GM19351 (cell line): ENCODE measurements at regions not wholly inside any gene's neighbourhood (a gene's known extent, or its start where the extent isn't known, plus 50 kb on each side); places are given as distances from the start of the nearest gene placed in this dataset.
A peak's percentile ranks its signal among the peaks of the same experiment; 100 is the strongest.
"Not testable (repeated sequence)": the region's sequence is repeated elsewhere in the genome, so short reads cannot be mapped to it uniquely, and the experiment has no call there.

ENCODE experiments used
- ATAC-seq: cut with Tn5 transposase; IDR thresholded peaks from one replicate; pipeline ENCODE4 v1.9.1; 2021; ENCODE audit warnings: mild to moderate bottlenecking, moderate library complexity; ENCODE audit not compliant: unreplicated experiment

DNA sequence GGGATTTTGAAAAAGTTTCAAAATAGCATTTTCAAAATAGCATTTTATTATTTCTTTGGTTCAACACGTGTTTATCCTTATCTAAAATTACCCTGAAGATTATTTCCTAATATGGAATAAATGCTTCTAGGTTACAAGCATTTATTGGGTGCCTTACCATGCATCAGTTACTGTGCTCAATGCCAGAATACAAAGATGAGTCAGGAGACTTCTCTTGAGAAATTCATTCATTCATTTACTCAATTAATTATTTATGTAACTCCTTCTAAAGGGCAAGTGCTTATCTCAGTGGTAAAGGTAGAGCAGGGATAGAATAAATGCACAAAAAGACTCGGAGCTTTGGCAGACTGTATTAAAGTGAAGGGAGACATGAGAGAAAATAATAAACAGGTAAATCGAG lies 150.1 kb upstream of the PDE7B start:
- ATAC-seq = no peak

DNA sequence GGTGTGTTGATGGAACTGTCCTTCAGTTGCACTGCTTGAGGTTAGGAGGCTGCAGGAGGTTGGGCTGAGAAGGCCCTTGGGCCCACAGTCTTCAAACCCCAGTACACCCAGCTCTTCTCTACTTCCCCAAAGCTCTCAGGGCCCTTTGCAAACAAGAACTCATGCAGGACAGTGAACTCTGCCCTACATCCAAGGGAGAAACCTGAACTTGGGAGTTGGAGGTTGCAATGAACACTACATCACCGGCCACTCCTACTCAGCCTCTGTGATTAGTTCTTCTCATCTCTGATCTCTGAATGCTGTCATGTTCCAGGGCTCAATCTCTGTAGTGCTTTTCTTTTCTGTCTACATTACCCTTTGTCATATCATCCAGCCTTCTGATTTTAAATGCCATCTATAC lies 148.5 kb upstream of the PDE7B start:
- no peak for ATAC-seq

DNA sequence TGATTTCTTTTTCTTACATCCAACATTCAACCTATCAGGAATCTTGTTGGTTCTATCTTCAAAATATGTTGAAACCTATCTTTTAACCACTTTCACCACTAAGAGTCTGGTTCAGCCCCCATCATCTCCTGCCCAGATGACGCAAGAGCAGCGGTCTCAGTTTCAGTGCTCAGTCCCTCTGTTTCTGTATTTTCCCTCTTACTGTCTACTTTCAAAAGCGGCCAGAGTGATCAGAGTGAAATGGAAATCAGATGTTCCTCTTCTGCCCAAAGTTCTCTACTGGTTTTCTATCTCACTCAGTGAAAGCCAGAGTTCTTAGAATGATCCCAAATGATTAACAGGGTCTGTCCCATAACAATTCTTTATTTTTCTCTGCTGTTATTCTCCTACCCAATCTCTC lies 147.9 kb upstream of the PDE7B start:
- ATAC-seq = peak; percentile 95

DNA sequence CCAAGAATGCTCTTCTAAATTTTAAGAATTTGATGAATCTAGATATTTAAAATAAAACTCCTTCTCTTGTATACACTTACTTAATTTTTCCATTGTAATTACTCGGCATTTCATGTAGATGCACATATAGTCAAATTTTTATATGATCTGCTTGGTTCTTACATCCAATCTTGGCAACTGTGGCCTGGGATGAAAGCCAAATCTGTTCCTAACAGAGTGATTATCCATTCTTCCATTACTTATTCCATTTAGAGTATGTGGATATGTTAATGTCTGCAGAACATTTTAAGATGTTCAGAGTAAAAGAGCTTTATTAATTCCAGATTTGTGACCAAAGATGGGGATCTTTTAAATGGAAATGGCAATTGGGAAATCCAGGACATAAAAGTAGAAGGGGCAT lies 144.1 kb upstream of the PDE7B start:
- ATAC-seq = no peak

DNA sequence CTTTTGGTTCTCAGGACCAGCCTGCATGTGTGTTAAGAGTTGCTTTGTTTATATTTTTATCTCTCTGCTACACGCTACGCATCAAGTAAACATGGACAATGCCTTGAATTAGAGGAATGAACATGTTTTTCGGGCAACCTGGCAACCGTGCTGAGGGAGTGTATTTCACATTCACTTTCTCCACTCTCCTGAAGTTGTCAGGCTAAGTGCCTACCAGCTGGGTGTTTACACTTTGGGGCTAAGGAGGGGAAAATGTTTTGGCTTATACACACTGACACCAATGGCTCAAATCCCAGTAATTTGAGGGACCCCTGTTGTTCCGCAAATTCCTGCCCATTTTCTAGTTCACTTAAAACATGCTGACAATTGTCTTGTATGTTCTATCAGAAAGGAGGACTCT lies 141.5 kb upstream of the PDE7B start:
- ATAC-seq = no peak

DNA sequence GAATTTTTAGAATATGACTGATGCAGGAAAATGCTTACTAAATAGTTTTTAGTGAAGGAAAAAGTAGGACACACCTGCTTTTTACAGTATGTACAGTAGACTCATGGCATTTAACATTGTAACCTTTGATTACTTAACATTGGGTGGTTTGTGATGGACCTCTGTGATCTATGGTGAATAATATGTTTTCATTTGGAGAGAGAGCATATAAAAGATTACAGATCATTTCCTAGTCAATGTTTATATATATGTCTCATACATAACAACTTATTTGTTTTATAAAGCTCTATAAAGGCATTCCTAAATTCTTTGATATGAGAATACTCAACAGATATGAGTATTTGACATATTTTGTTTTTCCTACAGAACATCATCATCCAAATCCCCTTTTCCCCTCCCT lies 129.3 kb upstream of the PDE7B start:
- ATAC-seq = no peak

DNA sequence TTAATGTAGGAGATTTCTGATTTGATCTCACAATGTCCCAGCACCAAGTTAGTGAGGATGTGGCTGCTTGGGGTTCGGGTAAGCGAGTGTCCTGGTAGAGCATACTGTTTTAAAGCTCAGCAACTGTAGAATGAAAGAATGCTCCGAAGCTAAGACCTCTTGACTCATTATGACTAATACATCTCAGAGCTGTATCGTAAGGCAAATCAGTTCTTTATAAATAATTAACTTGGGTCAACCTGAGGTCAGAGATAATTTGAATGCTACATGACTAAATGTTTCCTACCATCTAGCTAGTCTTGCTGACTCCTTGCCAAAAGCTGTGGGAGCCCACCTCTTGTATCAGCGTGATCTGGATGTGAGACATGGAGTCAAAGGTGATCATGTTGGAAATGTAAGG lies 128.8 kb upstream of the PDE7B start:
- ATAC-seq = no peak

DNA sequence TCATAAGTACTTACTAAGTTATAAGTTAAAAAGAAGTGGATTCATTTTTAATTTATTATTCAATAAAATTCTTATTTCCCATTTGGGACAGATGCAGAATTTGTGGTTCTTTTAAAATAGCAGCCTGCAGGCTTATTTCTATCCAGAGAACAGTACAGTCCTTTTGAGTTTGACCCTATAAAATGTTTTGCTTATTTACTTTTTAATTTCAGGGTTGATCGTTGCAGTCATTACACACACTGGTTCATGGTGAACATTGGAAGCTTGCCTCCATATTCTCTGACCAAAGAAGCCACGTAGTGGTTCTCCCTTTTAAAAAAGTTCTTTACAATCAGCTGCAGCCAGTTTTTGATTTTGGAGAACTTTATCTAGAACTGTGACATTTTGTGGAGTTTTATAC lies 122.9 kb upstream of the PDE7B start:
- no peak for ATAC-seq

DNA sequence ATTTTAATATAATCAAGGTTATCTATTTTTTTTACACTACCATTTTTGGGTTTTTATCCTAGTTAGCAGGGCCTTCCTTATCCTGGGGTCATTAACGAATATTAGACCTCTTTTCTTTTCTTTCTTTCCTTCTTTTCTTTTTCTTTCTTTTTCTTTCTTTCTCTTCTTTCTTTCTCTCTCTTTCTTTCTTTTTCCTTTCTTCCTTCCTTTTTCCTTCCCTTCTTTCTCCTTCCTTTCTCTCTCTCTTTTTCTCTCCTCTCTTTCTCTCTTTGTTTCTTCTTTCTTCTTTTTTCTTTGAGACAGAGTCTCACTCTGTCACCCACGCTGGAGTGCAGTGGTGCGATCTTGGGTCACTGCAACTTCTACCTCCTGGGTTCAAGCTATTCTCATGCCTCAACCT lies 120.4 kb upstream of the PDE7B start:
- ATAC-seq = no peak

DNA sequence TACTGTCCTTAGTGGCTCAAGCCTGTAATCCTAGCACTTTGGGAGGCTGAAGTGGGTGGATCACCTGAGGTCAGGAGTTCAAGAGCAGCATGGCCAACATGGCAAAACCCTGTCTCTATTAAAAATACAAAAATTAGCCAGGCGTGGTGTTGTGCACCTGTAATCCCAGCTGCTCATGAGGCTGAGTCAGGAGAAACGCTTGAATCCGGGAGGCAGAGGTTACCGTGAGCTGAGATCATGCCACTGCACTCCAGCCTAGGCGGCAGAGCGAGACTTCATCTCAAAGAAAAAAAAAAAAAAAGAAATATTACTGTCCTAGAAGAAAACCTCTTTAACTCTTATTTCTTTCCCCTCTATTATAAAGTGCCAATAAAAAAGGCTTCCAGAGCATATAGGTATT lies 115.2 kb upstream of the PDE7B start:
- ATAC-seq = not testable (repeated sequence)

DNA sequence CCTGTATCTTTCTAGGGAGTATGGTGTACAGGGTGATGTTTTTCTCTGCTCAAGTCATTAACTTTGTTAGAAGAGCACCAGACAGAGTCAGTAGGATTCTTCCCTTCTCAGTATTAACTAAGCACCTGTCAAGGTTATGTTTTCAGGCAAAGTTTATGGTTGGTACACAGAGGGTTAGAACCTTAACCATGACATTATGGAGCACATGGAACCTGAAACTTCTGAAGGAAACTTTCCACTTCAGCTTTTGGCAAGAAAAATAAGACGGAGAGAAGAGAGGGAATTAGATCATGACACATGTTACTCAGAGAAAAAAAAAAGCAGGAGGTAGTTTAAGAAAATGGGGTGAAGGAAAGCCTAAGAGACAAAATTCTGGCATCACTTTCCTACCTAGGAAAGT lies 112.9 kb upstream of the PDE7B start:
- ATAC-seq = no peak

DNA sequence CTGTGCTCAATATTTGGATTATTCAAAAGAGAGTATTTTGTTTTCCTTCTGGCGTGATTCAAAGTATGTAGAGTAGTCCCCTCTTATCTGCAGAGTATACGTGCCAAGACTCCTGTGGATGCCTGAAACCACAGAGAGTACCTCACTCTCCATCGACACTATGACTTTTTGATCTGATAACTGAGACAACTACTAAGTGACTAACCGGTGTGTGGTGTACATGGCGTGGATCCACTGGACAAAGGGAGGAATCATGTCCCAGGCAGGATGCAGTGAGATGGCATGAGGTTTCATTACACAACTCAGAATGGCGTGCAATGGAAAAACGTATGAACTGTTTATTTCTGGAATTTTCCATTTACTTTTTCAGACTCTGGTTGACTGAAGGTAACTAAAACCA lies 112.2 kb upstream of the PDE7B start:
- ATAC-seq = no peak

DNA sequence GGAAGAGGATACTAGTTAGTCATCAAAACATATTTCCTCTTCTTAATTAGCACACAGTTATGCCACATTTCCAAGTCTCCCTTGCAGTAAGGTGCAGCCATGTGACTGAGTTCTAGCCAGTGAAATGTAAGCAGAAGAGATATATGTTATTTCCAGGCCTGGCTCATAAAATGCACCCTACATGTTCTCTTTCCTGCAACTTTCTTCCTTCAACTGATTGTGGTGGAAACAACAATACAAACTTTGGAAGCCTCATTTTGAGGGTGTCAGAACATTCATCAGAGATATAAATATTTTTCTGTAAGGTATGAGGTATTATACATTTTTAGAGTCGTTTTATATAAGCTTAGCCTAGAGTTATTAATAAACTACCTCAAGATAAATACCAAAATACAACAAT lies 110.9 kb upstream of the PDE7B start:
- no peak for ATAC-seq

DNA sequence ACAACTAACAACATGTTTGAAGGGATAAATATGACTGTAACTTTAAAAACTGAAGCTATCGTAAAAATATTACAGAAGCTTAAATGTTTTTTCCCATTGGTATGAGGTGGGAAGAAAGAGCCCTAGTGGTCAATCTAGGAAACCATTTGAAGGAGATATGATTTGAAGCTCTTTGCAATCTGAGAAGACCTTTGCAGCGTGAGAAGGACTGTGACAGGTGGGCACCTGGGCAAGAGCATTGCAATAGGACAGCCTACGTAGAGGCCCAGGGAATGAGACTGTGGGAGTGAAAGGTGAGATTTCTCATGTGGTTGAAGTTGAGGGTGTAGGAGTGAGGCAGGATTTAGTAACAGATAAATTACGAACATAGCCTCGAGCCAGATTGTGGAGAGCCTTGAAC lies 108.0 kb upstream of the PDE7B start:
- no peak for ATAC-seq

DNA sequence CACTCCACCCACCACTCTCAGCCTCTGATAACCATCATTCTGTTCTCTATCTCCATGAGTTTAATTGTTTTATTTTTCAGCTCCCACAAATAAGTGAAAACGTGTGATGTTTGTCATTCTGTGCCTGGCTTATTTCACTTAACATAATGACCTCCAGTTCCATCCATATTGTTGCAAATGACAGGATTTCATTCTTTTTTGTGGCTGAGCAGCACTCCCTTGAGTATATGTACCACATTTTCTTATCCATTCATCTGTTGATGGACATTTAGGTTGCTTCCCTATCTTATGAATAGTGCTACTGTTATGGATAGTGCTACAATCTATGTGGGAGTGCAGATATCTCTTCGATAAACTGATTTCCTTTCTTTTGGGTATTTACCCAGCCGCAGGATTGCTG lies 103.3 kb upstream of the PDE7B start:
- no peak for ATAC-seq

DNA sequence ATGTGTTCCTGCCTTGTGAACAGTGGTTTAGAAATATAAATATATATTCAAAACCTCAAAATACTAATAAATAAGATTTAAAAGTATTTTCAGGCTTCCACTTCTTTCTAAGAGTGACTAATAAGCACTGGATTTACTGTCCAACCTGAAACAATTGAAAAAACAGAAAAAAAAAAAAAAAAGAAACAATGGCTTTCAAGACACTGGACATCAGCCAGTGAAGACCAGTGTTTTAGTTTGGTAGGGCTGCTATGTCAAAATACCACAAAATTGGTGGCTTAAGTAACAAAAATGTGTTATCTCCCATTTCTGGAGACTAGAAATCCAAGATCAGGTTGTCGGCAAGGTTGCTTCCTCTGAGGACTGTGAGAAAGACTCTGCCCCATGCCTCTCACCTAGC lies 101.4 kb upstream of the PDE7B start:
- no peak for ATAC-seq

DNA sequence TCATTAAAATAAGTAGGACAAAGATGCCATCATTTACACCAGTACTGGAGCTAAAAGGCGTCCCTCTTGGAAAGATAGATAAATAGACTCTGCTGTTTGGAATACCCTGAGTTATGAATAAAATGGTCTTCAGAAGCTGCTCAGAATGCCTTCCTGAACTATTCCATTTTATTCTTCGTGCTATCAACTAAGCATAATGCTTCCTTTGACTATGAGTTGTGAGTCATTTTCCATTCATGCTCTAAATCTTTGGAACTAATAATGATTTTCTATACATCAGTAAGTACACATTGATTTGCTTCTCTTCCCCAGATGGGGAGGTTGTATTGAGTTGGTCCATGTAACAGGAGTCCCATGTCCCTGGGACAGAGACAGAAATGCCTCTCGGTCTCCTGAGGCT lies 98.3 kb upstream of the PDE7B start:
- ATAC-seq = no peak

DNA sequence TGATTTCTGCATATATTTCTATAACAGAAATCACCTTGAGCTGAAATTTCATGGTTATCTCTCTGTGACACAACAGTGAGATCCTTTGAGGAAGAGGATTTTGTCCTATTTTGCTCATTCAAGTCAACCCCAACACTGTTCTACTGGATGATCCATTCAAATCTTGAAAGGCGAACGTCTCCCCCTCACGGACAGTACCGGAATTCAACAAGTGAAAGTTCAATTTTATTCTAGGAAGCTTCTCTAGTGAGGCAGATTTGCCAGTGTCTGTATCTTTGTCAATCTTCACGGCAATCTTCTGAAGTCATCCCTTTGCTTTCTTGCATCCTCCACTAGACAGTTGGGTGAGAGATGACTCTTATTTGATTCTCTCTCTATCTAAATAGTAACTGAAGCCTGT lies 91.7 kb upstream of the PDE7B start:
- ATAC-seq = no peak

DNA sequence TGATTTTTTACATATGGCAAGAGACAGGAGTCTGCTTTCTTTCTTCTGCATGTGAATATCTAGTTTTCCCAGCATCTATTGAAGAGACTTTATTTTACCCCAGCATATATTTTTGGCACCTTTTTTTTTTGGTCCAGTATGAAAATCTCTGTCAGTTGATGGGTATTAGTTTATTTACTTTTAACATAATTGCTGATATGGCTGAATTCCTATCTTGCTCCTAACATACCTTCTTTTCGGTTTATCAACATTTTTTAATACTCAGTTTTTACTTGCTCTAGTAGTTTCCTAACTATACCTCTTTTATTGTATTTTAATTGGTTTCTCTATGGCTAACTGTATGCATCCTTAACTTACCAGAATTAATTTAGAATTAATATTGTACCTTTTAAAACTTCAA lies 77.5 kb upstream of the PDE7B start:
- ATAC-seq = no peak

DNA sequence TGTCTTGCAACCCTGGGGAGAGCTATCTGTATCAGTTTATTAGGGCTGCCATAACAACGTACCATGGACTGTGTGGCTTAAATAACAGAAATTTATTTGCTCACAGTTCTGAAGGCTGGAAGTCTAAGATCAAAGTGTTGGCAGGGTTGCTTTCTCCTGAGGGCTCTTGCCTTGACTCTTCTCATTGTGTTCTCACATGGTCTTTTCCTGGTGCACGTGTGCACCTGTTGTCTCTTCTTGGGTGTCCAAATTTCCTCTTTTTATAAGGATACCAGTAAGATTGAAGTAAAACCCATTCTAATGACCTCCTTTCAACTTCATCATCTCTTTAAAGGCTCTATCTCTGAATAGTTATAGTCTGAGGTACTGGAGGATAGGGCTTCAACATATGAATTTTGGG lies 72.3 kb upstream of the PDE7B start:
- ATAC-seq = no peak

DNA sequence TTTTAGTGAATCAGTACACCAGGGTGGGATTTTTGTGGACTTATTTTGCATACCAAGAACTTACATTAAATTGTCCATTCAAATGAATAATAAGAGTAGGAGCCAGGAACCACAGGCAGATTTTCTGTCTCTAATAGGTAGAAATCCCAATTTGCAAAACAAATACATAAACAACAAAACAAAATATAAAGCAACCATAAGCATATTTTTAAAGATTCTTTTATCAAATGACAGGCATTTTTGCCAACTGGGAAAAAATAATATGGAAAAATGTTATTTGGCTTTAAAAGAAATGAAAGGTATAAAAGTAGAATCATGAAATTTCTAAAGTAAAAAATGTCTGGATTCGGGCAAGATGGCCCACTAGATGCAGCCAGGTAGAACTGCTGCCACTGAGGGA lies 71.2 kb upstream of the PDE7B start:
- no peak for ATAC-seq

DNA sequence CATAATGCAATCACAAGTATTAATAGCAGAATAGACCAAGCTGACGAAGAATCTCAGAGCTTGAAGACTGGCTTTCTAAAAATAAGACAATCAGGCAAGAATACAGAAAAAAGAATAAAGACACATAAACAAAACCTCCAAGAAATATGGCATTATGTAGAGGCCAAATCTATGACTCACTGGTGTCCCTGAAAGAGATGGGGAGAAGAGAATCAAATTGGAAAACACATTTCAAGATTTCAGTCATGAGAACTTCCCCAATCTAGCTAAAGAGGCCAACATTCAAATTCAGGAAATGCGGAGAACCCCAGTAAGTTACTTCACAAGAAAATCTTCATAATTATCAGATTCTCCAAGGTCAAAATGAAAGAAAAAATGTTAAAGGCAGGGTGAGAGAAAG lies 69.0 kb upstream of the PDE7B start:
- ATAC-seq = no peak

DNA sequence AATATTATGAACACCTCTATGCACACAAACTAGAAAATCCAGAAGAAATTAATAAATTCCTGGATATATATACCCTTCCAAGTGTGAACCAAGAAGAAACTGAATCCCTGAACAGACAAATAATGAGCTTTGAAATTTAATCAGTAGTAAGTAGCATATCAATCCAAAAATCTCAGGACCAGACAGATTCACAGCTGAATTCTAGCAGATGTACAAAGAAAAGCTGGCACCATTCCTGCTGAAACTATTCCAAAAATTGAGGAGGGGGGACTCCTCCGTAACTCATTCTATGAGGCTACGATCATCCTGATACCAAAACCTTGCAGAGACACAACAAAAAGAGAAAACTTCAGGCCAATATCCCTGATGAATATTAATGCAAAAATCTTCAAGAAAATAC lies 67.0 kb upstream of the PDE7B start:
- ATAC-seq = no peak

DNA sequence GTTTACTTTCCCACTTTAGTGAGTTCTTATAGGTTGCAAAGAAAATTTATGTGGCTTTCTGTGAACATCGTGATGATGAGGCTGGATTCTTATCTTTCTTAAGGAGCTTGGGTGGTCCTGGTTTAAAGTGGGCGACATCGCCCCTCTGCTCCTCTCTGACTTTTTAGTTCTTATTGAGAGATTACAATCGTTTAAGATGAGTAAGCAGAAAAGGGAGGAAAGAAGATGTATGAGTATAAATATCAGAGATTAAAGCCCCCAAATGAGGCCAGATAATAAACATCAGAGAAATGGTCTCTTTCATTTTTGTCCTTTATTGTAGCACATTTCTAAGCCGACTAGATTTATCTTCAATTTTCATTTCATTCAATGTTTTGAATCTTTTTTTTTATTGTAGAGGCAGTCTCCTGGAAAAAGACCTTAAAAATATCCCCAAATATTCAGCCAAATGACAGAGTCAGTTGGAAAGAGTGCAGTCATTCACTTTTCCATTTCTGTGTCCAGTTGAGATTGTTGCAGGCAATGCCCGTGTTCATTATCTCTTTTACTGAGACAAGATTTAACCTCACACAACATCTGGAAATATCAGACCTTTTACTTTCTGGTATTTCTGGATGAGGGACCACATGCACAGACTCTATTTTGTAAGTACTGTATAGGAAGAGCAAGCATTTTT lies 62.0 kb upstream of the PDE7B start:
- no peak for ATAC-seq
